Keratinocyte (primary cell): ENCODE measurements at regions not wholly inside any gene's neighbourhood (a gene's known extent, or its start where the extent isn't known, plus 50 kb on each side); places are given as distances from the start of the nearest gene placed in this dataset.

ENCODE experiments used
- EZH2 ChIP-seq: IDR thresholded peaks from one replicate; pipeline ENCODE4 v1.6.1; 2012; ENCODE audit warnings: inconsistent platforms, mild to moderate bottlenecking, low read length, moderate library complexity
- TF ChIP-seq, protein P1 (sequence below), 3 experiments: IDR thresholded peaks in 1 of 3; conservative IDR thresholded peaks in 1 of 3; optimal IDR thresholded peaks in 1 of 3; 2 replicates in 2 of 3; 3 replicates in 1 of 3; pipeline versions ENCODE3 to v1.5.1; 2011; ENCODE audit warnings: low read length in 3 of 3, mild to moderate bottlenecking in 3 of 3, moderate library complexity in 2 of 3, control low read depth in 1 of 3, inconsistent platforms in 1 of 3; ENCODE audit not compliant: insufficient read depth in 2 of 3; ENCODE audit errors: extremely low read depth in 1 of 3

DNA sequence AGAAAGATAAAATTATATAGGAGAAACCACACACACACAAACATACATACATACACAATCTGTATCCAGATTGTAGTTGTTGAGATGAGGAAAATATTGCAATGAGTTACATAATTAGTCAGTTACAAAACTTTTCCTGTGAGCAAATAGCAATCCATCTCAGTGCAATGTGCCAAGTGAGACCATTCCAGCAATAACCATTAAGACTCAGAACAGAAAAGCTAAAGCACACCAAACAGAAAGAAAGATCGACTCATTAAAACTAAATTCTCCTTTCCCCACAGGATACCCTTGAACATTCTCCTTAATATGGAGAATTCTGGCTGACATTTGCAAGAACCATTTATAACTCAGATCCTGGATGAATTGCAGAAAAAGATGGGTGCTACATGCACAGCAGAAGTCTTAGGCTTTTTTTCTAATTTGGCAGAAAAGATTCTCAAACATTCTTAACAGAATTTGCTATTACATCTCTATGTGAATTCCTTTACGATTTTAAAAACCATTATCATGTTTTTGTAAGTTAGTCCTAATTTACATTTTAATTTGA, 1341.2 kb upstream of the SPRY2 start:
- TF ChIP-seq, protein P1, sequence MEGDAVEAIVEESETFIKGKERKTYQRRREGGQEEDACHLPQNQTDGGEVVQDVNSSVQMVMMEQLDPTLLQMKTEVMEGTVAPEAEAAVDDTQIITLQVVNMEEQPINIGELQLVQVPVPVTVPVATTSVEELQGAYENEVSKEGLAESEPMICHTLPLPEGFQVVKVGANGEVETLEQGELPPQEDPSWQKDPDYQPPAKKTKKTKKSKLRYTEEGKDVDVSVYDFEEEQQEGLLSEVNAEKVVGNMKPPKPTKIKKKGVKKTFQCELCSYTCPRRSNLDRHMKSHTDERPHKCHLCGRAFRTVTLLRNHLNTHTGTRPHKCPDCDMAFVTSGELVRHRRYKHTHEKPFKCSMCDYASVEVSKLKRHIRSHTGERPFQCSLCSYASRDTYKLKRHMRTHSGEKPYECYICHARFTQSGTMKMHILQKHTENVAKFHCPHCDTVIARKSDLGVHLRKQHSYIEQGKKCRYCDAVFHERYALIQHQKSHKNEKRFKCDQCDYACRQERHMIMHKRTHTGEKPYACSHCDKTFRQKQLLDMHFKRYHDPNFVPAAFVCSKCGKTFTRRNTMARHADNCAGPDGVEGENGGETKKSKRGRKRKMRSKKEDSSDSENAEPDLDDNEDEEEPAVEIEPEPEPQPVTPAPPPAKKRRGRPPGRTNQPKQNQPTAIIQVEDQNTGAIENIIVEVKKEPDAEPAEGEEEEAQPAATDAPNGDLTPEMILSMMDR (optimal IDR thresholded peaks at IDR 0.05 in 1 of 3, IDR thresholded peaks at IDR 0.05 in 1 of 3, conservative IDR thresholded peaks at IDR 0.05 in 1 of 3; ENCODE audit: extremely low read depth in 1 of 3, insufficient read depth in 2 of 3, low read length in 3 of 3), result no peak
- no peak for TF ChIP-seq EZH2
